Smooth muscle cell (in vitro differentiated cells): ENCODE measurements at regions not wholly inside any gene's neighbourhood (a gene's known extent, or its start where the extent isn't known, plus 50 kb on each side); places are given as distances from the start of the nearest gene placed in this dataset.

ENCODE experiments used
- DNase-seq: peaks from one replicate; lab custom pipeline; 2025; ENCODE audit not compliant: unreplicated experiment; lab: John Stamatoyannopoulos, UW
- H2AFZ ChIP-seq: fragments of 200-600 bp; sonication (generic); 2 replicates; pipeline ENCODE4 v1.6.0; 2016; ENCODE audit warnings: antibody characterized with exemption, low read depth, mild to moderate bottlenecking
- H3F3A ChIP-seq: fragments of 200-600 bp; sonication (generic); 2 replicates; pipeline ENCODE4 v1.6.0; 2017; ENCODE audit warnings: antibody characterized with exemption, low read depth
- H3K27ac ChIP-seq: fragments of 200-600 bp; sonication (generic); 2 replicates; pipeline ENCODE4 v1.5.1; 2016; ENCODE audit warnings: low read depth, mild to moderate bottlenecking
- H3K27me3 ChIP-seq: fragments of 200-600 bp; sonication (generic); 2 replicates; pipeline ENCODE4 v1.6.1; 2016; ENCODE audit warnings: low read depth, mild to moderate bottlenecking
- H3K36me3 ChIP-seq: fragments of 200-600 bp; sonication (generic); 2 replicates; pipeline ENCODE4 v1.5.1; 2016; ENCODE audit warnings: low read depth
- H3K4me1 ChIP-seq: fragments of 200-600 bp; sonication (generic); 2 replicates; pipeline ENCODE4 v1.5.1; 2016; ENCODE audit warnings: low read depth
- H3K4me2 ChIP-seq: fragments of 200-600 bp; sonication (generic); 2 replicates; pipeline ENCODE4 v1.6.0; 2016; ENCODE audit warnings: mild to moderate bottlenecking
- H3K4me3 ChIP-seq: fragments of 200-600 bp; sonication (generic); 2 replicates; pipeline ENCODE4 v1.5.1; 2016; ENCODE audit warnings: mild to moderate bottlenecking
- H3K79me2 ChIP-seq: fragments of 200-600 bp; sonication (generic); 2 replicates; pipeline ENCODE4 v1.6.0; 2016; ENCODE audit warnings: low read depth, mild to moderate bottlenecking
- H3K9ac ChIP-seq: fragments of 200-600 bp; sonication (generic); 2 replicates; pipeline ENCODE4 v1.6.0; 2016; ENCODE audit warnings: low read depth
- H3K9me3 ChIP-seq: fragments of 200-600 bp; sonication (generic); replicated peaks from 2 replicates; pipeline ENCODE4 v1.5.1; 2016; ENCODE audit warnings: low read depth
- H4K20me1 ChIP-seq: fragments of 200-600 bp; sonication (generic); 2 replicates; pipeline ENCODE4 v1.6.0; 2016; ENCODE audit warnings: low read depth
- WGBS: methylation state at CpG from one replicate; pipeline ENCODE4 v1.1.7; 2016; ENCODE audit warnings: low lambda C conversion rate; 5-methylcytosine and 5-hydroxymethylcytosine counted together
- TF ChIP-seq, protein P1 (sequence below): fragments of 200-600 bp; sonication (generic); IDR thresholded peaks from 2 replicates; pipeline ENCODE4 v1.5.1; 2017; ENCODE audit warnings: borderline replicate concordance, mild to moderate bottlenecking, antibody characterized with exemption; ENCODE audit not compliant: insufficient read depth, poor library complexity, severe bottlenecking

DNA sequence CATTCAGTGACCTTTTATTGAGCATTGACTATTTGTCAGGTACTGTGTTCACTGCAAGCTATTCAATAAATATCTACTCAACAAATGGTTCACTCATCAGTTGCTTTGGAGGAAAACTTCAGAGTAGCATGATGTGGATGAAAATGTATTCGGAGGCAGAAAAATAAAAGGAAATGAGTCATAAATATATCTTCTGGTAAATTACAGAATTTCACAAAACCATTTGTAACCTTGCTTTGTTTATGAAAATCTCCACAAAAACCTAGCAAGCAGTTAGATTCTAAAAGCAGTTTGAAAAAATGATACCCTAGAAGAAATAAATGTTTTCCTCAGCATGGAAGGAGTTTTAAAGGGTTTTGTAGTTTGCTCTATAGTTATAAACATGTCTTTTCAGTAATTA lies 399.6 kb downstream of the LMO7 start:
- no peak overlapping the region for H3K4me2 ChIP-seq
- H3K27me3 ChIP-seq, result no peaks in the 10 kb centered on the region
- H3K36me3 ChIP-seq, result no peaks in the 10 kb centered on the region
- H4K20me1 ChIP-seq, result no peaks in the 10 kb centered on the region
- H3K9me3 ChIP-seq, result no peaks in the 10 kb centered on the region
- no peak overlapping the region for H3K9ac ChIP-seq
- H3F3A ChIP-seq, result no peaks in the 10 kb centered on the region
- 50% methylated on average over 1 of the region's 1 CpG for WGBS
- DNase-seq, result no peak
- H3K4me3 ChIP-seq, result no peak overlapping the region
- H2AFZ ChIP-seq, result peak overlapping the region; percentile 68
- peak overlapping the region; percentile 38 for H3K27ac ChIP-seq
- TF ChIP-seq, protein P1, sequence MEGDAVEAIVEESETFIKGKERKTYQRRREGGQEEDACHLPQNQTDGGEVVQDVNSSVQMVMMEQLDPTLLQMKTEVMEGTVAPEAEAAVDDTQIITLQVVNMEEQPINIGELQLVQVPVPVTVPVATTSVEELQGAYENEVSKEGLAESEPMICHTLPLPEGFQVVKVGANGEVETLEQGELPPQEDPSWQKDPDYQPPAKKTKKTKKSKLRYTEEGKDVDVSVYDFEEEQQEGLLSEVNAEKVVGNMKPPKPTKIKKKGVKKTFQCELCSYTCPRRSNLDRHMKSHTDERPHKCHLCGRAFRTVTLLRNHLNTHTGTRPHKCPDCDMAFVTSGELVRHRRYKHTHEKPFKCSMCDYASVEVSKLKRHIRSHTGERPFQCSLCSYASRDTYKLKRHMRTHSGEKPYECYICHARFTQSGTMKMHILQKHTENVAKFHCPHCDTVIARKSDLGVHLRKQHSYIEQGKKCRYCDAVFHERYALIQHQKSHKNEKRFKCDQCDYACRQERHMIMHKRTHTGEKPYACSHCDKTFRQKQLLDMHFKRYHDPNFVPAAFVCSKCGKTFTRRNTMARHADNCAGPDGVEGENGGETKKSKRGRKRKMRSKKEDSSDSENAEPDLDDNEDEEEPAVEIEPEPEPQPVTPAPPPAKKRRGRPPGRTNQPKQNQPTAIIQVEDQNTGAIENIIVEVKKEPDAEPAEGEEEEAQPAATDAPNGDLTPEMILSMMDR, result no peak
- H3K4me1 ChIP-seq, result no peaks in the 10 kb centered on the region
- H3K79me2 ChIP-seq, result no peaks in the 10 kb centered on the region

DNA sequence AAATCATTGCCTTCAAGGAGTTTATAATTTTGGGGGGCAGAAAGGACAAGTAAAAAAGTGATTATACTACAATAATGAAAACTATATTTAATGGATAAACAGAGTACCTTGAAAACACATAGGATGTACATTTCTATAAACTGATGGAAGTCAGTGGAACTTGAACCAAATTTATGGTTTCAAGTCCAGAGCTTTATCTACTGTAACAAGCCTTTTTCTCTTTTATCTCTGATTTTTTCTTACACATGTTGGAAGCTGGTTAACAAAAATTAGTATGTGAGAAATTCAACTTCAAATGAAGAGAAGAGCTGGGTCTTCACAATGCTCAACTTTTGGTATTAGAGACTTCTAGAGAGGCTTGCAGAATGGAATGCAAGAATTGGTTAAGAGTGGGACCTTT lies 393.6 kb downstream of the LMO7 start:
- H3K27ac ChIP-seq, result no peak overlapping the region
- H3K9me3 ChIP-seq, result no peaks in the 10 kb centered on the region
- no peaks in the 10 kb centered on the region for H4K20me1 ChIP-seq
- H3K27me3 ChIP-seq, result no peaks in the 10 kb centered on the region
- no peak for DNase-seq
- H3K36me3 ChIP-seq, result no peaks in the 10 kb centered on the region
- no peak overlapping the region for H3K9ac ChIP-seq
- H2AFZ ChIP-seq, result peak overlapping the region; percentile 42
- no peak overlapping the region for H3K4me2 ChIP-seq
- H3K79me2 ChIP-seq, result no peaks in the 10 kb centered on the region
- H3F3A ChIP-seq, result no peaks in the 10 kb centered on the region
- H3K4me3 ChIP-seq, result no peak overlapping the region
- TF ChIP-seq, protein P1, result no peak
- H3K4me1 ChIP-seq, result peaks cover 3% of the 10 kb centered on the region

DNA sequence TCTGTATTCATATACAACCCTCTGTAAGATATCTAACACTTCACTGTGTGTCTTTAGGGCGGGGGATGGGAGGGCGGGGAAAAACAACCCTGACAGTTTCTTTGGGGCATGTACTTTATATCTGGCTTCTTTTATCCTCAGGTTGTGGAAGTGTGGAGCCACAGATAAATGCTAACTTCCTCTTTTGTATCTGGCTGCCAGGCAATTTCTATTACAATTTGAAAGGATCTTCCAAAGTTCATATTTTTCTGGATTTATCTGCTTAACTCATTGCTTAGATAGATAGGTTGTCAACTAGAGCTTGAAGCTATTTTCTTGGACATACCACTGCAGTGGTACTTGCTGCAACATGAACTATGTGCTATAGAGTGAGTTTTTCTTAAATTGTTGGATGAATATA lies 393.0 kb downstream of the LMO7 start:
- H3K27me3 ChIP-seq, result no peaks in the 10 kb centered on the region
- H3K4me2 ChIP-seq, result no peak overlapping the region
- no peaks in the 10 kb centered on the region for H4K20me1 ChIP-seq
- peaks cover 3% of the 10 kb centered on the region for H3K4me1 ChIP-seq
- TF ChIP-seq, protein P1, result no peak
- H3K4me3 ChIP-seq, result no peak overlapping the region
- H3F3A ChIP-seq, result no peaks in the 10 kb centered on the region
- H3K27ac ChIP-seq, result no peak overlapping the region
- no peaks in the 10 kb centered on the region for H3K36me3 ChIP-seq
- no peaks in the 10 kb centered on the region for H3K79me2 ChIP-seq
- H3K9me3 ChIP-seq, result no peaks in the 10 kb centered on the region
- H2AFZ ChIP-seq, result no peak overlapping the region
- DNase-seq, result no peak
- no CpG with 5 or more reads among the region's 2 CpGs for WGBS
- no peak overlapping the region for H3K9ac ChIP-seq

DNA sequence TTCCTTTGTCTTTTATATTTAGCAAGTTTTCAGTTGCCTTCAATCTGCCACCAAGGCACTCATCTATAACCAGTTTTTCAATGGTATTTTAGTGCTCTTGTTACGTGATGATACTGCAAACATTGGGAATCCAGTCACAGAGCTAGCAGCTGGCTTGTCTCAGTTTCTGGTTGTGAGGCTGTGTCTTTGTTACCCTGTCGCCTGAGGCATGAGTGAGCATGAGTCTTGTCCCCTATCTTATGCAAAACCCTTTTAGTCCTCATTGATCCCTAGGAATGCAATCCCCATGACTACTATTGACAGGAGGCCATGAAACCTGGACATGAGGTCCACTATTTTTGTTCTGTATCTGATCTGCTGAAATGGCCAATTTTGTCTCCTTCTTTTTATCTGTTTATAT lies 391.0 kb downstream of the LMO7 start:
- Histone ChIP-seq H3K79me2 (no peaks in the 10 kb centered on the region), H3K4me2 (no peak overlapping the region), H2AFZ (peak overlapping the region; percentile 55), H3K27ac (peak overlapping the region; percentile 43), H3F3A (no peaks in the 10 kb centered on the region), H3K9ac (no peak overlapping the region), H3K27me3 (no peaks in the 10 kb centered on the region), H4K20me1 (no peaks in the 10 kb centered on the region), H3K9me3 (no peaks in the 10 kb centered on the region), H3K36me3 (no peaks in the 10 kb centered on the region), H3K4me1 (peaks cover 3% of the 10 kb centered on the region), H3K4me3 (no peak overlapping the region)
- TF ChIP-seq, protein P1, result no peak
- WGBS, result 15% methylated on average over 2 of the region's 2 CpGs
- DNase-seq, result no peak
